HG03280 (cell line): ENCODE measurements at regions not wholly inside any gene's neighbourhood (a gene's known extent, or its start where the extent isn't known, plus 50 kb on each side); places are given as distances from the start of the nearest gene placed in this dataset.
"Not testable (repeated sequence)": the region's sequence is repeated elsewhere in the genome, so short reads cannot be mapped to it uniquely, and the experiment has no call there.

ENCODE experiments used
- ATAC-seq: cut with Tn5 transposase; IDR thresholded peaks from one replicate; pipeline ENCODE4 v1.9.1; 2021; ENCODE audit warnings: mild to moderate bottlenecking, moderate library complexity; ENCODE audit not compliant: unreplicated experiment

DNA sequence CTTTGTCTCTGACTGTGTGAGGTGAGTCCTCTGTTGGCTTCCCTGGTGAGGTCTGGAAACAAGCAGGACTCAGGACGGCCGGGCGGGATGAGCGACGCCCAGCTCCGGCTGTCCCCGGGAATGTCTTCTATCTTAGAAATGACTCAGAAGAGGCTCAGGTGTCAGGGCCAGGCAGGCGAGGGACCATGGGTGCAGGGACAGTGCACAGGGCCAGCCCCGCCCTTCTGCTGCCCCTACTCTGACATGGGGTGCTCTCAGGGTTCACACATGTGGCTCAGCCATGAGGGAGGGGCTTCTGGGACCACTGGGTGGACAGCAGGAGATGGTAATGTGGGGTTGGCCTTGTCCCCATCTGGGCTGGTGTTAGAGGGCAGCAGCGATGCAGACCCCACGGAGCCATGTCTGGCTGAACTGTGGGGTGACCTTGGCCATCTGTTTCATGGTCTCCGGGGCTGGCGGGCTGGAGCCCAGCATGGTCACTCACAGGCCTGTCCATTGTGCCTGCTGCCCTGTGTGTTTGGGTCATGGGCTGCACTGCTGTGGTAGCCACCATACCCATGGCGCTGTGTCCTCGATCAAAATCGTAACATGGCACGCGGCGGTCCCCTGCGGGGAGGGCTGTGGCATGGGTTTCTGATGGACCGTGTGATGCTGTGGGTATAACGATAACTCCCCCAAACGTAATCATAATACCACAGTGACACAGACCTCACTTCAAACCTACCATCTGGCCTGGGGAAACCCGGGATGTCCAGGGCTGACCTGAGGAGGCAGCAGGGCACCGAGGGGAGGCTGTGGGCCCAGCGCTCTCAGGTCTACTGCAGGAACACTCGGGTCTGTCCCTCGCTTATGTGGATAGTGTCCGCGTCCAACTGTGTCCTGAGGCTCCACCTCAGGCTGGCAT, 368.8 kb downstream of the TMEM121 start:
- no peak for ATAC-seq

DNA sequence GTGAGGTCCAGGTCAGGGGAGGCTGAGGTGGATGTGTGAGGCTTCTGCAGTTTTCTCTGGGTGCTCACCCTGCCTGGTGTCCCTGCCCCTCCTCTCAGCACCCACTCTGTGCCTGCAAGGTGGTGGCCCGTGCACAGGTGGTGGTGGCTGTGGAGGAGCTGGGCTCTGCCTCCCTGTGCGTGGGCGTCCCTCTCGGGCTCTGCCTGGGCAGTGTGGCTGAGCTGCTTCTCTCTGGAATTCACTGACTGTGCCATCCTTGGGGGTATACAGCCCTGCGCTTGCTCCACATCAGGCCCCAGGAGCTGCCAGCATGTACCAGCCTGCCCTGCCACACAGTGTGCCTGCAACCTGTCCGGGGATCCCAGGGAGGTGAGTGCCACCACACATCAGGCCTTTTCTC, 369.8 kb downstream of the TMEM121 start:
- not testable (repeated sequence) for ATAC-seq

DNA sequence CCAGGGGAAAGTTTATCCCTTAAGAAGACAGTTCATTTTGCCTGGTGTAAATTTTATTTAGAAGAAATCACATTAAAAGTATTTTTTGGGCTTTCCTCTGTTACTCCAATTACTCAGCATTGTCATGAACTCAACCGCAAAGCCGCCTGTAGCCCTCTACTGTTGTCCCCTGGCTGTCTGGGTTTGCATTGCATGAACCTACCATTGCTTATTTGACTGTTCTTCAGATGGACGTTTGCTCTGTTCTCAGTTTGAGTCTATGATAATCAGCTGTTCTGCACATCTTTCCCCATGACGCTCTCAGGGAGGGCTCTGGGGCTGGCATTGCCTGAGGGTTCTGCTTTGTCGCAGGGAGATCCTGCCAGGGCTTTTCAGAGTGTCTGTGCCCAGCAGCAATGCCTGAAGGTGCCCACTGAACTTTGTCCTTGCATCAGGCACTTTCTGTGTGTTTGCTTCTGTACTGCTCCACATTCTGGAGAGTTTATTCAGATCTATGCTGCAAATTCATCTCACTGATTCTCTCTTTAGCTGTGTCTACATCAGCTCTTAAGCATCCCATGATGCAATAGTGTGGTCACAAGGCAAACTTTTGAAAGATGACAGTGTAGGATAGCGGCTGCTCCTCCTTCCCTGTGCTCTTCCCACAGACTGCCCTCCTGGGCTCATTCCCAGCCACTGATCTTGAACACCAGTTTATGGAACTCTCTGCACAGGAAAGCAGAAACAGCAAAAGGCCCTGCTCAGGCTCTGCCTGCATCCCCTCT, 370.8 kb downstream of the TMEM121 start:
- not testable (repeated sequence) for ATAC-seq

DNA sequence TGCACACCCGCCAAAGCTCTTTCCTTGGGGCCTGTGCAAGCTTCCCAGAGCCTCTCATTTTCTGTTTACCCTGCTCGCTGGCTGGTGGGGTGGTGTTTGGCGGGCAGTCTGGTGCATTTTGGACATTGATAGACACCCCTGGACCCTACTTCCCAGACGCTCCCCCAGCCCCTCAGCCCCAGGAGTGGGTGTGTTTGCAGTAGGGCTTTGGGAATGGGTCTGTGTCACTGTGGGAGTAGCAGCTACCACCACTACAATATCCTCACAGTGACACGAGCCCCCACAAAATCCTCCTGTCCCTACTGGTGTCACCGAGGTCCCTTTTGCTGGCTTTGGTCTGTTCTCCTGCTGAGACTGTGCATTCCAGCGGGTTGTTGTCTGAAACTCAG, 371.3 kb downstream of the TMEM121 start:
- no peak for ATAC-seq

DNA sequence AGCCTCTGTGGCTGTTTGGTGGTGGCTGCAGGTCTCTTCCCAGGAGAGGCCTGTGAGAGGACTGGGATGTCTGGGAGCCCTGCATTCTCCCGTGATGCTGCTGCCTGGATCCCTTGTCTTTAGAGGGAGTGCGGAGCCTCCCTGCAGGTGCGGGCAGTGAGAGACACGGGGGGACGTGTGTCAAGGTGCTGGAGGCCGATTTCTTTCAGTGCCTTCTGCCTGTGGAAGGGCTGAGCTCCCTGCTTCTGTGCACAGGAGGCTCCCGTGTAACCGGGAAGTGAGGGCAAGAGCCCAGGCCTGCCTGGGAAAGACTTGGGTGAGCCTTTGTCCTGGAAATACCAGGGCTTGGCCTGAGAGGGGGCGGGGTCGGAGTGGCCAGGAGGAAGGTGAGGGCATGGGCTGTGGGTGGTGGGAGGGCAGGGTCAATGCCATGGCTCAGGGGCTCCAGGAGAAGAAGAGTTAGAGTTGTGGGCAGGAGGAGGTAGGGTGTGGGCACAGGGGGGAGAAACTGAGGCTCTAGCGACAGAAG, 372.2 kb downstream of the TMEM121 start:
- ATAC-seq = no peak

DNA sequence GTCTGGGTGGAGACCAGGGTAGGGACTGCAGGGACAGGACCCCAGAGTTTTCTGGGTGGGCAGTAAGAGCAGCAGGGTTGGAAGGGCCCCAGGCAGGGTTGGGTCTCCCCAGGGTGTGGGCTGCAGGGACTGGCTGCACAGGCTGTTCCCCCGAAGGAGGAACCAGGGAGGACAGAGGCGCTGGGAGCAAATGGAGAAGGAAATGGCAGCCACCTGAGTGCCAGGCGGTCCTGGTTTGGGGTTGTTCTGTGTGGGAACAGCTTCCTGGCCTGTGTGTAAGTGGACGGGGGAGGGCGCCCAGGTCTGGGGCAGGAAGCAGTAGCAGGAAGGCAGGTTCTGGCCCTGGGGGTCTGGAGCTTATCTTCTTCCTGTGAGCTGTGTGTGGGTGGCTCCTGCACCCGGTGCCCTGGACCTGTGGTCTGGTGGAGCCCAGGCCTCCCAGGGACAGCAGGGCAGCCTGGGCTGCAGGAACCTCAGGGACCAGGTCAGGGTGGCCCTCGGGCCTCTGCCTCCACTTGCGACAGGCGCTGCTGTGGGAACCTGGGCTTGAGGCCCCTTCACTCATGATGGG, 372.8 kb downstream of the TMEM121 start:
- ATAC-seq = no peak

DNA sequence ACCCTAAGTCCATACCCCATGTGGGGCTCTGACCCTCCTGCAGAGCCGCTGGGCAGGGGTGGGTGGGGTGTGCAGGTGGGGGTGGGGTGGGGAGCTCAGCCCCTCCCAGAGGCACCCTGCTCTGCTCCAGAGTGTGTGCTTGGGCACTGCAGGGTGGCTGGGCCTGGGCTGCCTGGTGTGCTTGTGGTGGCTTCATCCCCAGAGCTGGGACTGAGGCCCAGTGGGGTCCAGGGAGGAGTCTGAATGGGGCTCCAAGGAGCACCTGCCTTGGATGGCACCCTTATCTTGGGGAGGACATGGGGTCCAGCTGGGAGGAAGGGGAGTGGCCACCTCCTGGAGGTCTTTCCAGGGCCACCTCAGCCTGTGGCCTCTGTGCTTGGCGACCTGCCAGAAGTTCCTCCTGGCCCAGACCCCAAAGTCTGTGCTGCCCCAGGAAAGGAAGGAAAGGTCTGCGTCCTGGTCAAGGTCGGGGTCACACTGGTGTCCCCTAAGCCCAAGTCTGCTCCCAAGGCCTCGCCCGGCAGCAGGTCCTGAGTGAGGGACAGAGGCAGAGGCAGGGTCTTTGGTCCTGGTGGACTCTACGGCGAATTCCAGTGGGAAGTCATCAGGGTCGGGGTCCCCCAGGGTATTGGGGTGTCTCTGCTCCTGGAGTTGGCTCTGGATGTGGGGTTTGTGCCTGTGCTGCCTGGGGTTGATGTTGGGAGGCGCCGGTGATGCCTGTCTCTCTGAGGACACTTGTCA, 373.4 kb downstream of the TMEM121 start:
- ATAC-seq = no peak

DNA sequence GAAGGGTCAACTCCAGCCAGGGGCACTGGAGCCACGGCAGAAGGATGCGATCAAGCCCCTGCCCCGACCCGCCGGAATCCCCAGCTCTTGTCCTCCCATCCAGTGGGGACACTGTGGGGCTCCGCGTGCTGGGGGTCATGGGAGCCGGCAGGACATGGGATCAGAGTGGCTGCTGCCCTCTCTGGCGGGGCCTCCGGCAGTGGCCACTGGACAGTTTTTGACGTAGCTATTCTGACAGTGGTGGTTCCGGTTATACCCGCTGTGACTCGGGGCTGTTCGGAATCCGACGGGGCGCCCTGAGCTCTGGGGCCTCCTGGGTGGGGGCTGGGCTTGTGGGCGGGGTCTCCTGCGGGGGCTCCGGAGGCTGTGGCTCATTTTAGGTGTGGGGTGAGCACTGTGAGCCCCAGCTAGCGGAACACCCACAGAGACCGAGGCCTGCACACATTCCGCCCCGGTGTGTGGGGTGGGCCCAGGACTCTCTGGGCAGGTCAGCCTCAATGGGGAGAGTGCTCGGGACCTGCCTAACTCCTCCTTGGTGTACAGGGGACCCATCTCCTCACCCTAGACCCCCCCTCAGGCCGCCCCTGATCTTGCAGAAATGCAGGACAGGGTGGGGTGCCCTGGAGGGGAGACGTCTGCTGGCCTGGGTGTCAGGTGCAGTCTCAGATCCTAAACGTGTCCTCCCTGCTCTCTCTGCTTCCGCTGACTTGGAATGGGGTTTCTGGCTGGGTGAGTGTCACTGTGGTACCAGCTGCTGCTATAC, 374.2 kb downstream of the TMEM121 start:
- ATAC-seq = no peak

DNA sequence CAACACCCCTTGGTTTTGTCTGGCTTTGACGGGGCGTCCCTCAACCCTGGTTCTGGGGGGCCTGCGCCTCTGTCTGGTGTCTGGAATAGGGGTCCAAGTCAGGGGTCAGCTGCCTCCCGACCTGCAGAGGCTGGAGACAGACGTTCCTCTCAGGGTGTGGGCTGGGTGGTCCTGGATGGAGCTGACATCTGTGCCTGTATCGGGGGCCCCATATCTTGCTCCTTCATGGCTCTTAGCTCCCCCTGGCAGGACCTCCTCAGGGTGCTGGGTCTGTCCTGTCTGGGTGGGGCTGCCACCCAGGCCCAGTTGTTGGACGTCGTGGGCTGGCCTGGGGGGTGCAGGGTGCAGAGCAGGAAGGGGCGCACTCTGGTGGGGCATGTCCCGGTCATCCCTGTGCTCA, 374.8 kb downstream of the TMEM121 start:
- no peak for ATAC-seq

DNA sequence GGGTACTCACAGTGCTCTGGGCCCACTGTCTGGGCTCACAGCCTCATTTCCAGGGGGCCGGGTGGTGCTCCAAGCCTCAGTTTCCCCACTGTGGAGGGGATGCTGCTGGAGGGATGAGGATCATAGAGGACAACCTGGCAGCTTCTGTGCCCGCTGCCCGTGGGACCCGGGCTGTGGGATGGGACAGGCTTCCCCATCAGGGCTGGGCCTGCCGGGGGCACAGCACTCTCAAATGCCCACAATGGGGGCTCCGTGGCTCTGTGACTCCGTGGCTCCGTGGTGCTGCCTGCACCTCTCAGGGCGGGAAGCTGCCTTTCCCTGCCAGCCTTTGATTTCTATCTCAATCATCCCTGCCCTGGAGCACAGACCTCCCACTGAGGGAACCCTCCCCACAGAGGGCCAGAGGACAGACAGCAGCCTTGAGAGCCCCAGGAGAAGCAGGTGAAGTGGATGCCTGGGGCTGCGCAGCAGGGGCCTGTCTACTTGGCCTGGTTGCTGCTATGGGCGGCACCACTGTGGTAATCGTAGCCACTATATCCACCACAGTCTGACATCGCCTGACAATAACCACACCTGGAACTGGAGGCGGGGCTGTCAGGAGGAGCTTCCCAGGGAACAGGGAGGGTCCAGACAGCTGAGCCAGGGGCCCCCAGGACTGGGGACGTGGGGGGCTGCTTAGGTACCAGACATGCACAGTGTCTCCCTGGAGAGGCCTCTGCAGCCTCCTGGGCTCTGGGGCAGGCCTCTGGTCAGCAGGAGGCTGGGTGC, 375.9 kb downstream of the TMEM121 start:
- no peak for ATAC-seq

DNA sequence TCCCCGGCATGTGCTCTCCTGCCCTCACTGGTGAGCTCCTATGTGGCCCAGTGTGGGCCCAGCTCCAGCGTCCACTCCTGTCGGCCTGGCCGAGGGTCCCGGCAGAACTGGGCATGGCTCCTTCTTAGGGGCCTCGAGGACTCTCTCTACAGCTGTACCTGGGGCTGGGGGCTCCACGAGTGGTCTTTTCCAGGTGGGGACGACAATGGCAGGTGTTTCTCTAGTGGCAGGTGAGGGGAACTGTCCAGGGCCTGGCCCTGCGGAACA, 376.4 kb downstream of the TMEM121 start:
- ATAC-seq = not testable (repeated sequence)

DNA sequence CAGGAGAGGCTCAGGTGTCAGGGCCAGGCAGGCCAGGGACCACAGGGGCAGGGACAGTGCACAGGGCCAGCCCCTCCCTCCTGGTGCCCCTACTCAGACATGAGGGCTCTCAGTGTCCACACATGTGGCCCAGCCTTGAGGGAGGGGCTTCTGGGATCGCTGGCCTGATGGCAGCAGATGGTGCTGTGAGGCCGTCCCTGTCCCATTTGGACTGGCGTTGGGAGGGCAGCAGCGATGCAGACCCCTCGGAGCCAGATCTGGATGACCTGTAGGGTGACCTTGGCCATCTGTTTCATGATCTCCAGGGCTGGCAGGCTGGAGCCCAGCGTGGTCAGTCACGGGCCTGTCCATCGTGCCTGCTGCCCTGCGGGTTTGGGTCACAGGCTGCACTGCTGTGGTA, 377.6 kb downstream of the TMEM121 start:
- no peak for ATAC-seq

DNA sequence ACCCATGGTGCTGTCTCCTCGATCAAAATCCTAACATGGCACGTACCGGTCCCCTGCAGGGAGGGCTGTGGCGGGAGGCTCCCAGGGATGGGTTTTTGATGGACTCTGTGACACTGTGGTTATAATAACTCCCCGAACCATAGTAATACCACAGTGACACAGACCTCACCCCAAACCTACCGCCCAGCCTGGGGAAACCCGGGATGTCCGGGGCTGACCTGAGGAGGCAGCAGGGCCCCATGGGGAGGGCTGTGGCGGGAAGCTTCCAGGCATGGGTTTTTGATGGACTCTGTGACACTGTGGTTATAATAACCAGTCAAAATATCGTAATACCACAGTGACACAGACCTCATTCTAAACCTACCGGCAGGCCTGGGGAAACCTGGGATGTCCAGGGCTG, 378.0 kb downstream of the TMEM121 start:
- ATAC-seq = no peak

DNA sequence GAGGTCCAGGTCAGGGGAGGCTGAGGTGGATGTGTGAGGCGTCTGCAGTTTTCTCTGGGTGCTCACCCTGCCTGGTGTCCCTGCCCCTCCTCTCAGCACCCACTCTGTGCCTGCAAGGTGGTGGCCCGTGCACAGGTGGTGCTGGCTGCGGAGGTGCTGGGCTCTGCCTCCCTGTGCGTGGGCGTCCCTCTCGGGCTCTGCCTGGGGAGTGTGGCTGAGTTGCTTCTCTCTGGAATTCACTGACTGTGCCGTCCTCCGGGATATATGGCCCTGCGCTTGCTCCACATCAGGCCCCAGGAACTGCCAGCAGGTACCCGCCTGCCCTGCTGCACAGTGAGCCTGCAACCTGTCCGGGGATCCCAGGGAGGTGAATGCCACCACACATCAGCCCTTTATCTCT, 379.1 kb downstream of the TMEM121 start:
- no peak for ATAC-seq

DNA sequence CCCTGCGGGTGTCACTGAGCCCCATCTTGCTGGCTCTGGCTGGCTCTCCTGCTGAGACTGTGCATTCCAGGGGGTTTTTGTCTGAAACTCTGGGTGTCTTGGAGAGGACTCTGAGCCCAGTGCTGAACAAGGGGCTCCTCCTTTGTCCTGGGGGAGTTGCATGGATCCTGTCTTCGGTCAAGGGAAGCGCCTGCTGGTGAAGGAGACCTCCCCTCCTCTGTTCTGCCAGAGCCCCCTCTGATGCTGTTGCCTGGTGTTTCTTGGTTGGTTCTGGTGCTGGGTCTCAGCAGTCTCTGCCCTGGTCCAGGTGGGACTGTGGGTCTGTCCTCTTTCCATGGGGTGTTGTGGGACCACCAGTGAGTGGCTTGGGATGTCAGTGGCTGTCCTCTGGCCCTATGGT, 380.9 kb downstream of the TMEM121 start:
- no peak for ATAC-seq

DNA sequence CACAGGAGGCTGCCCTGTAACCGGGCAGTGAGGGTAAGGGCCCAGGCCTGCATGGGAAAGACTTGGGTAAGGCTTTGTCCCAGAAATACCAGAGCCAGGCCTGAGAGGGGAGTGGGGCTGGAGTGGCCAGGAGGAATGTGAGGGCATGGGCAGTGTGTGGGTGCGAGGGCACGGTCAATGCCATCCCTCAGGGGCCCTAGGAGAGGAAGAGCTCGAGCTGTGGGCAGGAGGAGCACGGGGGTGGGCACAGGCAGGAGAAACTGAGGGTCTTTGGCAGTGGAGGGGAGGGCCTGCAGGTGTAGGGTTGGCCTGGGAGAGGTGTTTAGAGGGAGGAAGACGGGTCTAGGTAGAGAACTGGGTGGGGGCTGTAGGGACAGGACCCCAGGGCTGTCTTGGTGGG, 381.6 kb downstream of the TMEM121 start:
- ATAC-seq = no peak

DNA sequence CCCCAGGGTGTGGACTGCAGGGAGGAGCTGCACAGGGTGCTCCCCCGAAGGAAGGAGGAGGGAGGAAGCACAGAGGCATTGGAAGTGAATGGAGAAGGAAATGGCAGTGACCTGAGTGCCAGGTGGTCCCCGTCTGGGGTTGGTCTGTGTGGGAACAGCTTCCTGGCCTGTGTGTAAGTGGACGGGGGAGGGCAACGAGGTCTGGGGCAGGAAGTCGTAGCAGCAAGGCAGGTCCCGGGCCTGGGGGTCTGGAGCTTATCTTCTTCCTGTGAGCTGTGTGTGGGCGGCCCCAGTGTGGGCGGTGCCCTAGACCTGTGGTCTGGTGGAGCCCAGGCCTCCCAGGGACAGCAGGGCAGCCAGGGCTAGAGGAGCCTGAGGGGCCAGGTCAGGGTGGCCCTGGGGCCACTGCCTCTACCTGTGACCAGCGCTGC, 382.1 kb downstream of the TMEM121 start:
- no peak for ATAC-seq

DNA sequence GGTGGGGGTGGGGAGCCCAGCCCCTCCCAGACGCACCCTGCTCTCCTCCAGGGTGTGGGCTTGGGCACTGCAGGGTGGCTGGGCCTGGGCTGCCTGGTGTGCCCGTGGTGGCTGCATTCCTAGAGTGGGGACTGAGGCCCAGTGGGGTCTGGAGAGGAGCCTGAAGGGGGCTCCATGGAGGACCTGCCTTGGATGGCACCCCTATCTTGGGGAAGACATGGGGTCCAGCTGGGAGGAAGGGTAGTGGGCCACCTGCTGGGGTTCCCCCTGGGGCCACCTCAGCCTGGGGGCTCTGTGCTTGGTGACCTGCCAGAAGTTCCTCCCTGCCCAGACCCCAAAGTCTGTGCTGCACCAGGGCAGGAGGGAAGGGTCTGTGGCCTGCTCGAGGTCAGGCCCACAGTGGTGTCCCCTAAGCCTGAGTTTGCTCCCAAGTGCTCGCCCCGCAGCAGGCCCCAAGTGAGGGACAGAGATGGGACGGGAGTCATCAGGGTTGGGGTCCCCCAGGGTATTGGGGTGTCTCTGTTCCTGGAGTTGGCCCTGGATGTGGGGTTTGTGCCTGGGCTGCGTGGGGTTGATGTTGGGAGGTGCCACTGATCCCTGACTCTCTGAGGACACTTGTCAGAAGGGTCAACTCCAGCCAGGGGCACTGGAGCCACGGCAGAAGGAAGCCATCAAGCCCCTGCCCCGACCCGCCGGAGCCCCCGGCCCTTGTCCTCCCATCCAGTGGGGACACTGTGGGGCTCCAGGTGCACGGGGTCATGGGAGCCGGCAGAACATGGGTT, 382.9 kb downstream of the TMEM121 start:
- no peak for ATAC-seq

DNA sequence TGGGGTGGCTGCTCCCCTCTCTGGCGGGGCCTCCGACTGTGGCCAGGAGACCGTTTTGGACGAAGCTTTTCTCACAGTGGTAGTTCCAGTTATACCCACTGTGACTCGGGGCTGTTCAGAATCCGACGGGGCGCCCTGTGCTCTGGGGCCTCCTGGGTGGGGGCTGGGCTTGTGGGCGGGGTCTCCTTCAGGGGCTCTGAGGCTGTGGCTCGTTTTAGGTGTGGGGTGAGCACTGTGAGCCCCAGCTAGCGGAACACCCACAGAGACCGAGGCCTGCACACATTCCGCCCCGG, 383.4 kb downstream of the TMEM121 start:
- ATAC-seq = not testable (repeated sequence)
